ENCODE measurements at regions not wholly inside any gene's neighbourhood (a gene's known extent, or its start where the extent isn't known, plus 50 kb on each side); places are given as distances from the start of the nearest gene placed in this dataset.

GRCh38 chr13:50195045-50195444 is 179.8 kb downstream of the KCNRG start:
- no peak for DNase-seq (ENCODE audit: low read depth)

GRCh38 chr13:50196118-50196517 is 180.9 kb downstream of the KCNRG start:
- no peak for DNase-seq (ENCODE audit: low read depth)

- DNase-seq (ENCODE audit: low read depth): no peak
These were observed 182.5 kb downstream of the KCNRG start for GRCh38 chr13:50197705-50198104.

GRCh38 chr13:50198508-50198907 is 183.3 kb downstream of the KCNRG start:
- DNase-seq (ENCODE audit: low read depth): no peak

GRCh38 chr13:50200569-50200968 is 185.3 kb downstream of the KCNRG start:
- no peak for DNase-seq (ENCODE audit: low read depth)

DNA sequence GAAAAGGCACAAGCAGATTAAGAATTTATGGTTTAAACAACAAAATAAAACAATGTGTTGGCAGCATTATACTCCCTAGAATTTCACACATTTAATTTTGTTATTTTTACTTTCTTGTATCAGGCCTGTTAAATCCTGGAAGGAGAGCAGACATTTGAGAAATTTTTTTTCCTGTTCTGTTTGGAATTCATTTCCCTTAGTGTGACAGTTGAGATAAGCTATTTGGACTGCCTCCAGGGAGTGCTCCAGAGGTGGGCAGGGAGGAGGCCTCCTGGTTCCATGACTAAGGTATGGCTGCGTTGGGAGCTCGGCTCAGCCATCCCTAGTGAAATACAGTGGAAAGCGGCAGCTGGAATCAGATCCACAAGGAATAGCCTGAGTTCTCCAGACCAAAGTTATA is 185.7 kb downstream of the KCNRG start:
- DNase-seq (ENCODE audit: low read depth): no peak

GRCh38 chr13:50202485-50202884 is 187.2 kb downstream of the KCNRG start:
- DNase-seq (ENCODE audit: low read depth): no peak

DNA sequence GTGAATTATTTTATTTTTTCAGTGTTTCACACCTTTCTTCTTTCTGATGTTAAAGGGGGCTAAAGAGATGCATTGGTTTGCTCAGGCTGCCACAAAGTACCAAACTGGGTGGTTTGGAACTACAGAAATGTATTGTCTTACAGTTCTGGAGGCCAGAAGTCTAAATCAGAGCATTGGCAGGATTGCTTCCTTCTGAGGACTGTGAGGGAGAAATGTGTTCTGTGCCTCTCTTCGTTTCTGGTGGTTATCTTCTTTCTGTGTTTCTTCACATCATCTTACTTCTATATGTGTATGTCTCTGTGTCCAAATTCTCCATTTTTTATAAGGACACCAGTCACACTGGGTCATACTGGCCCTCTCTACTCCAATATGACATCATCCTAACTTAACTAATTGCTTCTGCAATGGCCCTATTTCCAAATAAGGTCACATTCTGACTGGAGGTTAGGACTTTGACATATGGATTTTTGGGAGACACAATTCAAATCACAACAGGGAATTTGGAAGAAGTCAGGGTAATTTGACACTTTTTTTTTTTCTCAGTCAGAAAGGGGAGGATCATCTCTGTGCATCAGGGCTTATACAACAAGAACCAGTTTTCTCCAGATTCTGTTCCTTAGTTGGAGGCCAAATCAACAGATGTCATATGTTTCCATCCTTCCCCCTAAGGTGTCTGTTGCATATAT is 188.2 kb downstream of the KCNRG start:
- no peak for DNase-seq (ENCODE audit: low read depth)

DNA sequence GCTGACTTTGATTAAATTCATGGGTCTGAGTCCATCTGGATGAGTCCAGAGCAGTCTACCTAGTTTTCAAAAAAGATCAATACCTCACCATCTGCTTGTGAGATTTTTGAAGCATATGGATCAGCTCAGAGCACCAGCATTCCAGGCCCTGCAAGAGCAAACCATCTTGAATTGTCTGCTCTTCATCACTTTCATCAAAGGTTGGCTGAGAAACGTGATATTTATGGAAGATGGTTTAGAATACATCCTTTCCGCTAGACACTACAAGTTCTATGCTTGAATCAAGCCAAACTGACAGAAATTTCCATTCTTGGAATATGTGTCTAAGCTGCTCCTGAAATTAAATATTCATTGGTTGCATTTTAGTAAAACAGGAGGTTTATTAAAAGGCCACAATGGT is 190.3 kb downstream of the KCNRG start:
- no peak for DNase-seq (ENCODE audit: low read depth)

- no peak for DNase-seq (ENCODE audit: low read depth)
These were observed 193.6 kb downstream of the KCNRG start for GRCh38 chr13:50208826-50209335.

- no peak for DNase-seq (ENCODE audit: low read depth)
These were observed 194.4 kb downstream of the KCNRG start for GRCh38 chr13:50209631-50210030.

DNA sequence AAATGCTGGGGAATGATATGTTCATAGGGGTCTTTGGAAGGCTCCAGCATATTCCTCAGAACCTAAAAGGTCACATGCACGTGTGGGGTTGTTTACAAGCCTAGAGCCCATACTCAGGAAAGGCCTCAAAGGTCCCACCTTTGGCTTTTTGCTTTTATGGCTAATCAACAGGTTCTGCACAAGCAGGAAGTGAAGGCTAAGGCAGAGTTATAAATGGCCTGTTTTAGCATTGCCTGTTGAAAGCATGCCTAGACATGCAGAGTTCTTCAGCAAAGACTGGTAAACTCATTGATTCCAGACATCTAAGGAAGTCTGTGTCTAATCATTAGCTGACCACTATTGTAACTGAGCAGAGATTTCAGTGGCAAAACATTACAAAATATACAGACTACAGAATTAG is 198.3 kb downstream of the KCNRG start:
- no peak for DNase-seq (ENCODE audit: low read depth)

DNA sequence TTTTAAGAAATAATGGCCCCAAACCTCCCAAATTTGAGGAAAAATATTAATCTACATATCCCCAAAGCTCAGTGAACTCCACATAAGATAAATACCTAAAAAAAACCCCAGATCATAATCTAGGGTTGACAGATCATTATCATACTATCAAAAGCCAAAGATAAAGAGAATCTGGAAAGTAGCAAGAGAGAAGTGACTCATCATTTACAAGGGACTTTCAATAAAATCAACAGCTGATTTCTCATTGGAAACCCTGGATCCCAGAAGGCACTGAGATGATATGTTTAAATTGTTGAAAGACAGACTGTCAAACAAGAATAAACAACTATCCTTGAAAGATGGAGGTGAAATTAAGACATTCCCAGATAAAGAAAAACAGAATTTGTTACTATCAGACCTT is 199.3 kb downstream of the KCNRG start:
- no peak for DNase-seq (ENCODE audit: low read depth)

- no peak for DNase-seq (ENCODE audit: low read depth)
These were observed 200.2 kb downstream of the KCNRG start for GRCh38 chr13:50215399-50215798.

- no peak for DNase-seq (ENCODE audit: low read depth)
These were observed 204.5 kb downstream of the KCNRG start for GRCh38 chr13:50219743-50220142.

DNA sequence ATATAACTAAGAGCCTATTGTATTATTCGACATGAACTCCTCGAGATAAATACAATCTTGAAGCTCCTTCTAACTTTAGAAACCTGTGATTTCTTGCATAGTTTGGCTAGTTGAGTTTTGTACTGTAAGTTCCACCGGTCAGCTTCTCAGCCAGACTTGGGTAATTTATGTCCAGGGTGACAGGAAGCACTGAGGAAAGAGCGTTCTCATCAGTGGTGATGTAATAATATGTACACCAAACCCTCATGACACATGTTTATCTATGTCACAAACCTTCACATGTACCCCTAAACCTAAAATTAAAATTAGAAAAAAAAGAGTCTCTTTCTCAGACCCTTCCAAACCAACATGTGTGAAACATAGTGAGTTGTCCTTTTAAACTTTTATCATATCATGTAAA is 205.7 kb downstream of the KCNRG start:
- DNase-seq (ENCODE audit: low read depth): no peak

GRCh38 chr13:50222569-50223332 is 207.5 kb downstream of the KCNRG start:
- no peak for DNase-seq (ENCODE audit: low read depth)

DNA sequence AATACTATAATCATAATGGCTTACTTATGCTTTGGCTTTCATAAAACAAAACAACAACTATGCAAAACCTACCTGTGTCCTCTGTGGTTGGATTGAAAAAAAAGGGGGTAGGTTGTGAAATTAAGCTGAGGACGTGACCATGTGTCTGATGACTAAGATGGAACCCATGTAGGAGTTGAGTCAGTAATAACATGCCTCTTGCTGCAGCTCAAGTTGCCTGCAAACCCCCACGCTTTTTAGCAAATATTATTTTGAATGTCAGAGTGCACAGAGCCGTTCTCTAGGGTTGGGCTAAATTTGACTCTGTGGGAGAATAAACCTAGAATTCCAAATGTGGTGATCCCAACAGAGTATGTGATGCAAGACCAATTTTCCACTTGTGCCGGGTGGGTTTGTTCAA is 209.3 kb downstream of the KCNRG start:
- DNase-seq (ENCODE audit: low read depth): no peak

DNA sequence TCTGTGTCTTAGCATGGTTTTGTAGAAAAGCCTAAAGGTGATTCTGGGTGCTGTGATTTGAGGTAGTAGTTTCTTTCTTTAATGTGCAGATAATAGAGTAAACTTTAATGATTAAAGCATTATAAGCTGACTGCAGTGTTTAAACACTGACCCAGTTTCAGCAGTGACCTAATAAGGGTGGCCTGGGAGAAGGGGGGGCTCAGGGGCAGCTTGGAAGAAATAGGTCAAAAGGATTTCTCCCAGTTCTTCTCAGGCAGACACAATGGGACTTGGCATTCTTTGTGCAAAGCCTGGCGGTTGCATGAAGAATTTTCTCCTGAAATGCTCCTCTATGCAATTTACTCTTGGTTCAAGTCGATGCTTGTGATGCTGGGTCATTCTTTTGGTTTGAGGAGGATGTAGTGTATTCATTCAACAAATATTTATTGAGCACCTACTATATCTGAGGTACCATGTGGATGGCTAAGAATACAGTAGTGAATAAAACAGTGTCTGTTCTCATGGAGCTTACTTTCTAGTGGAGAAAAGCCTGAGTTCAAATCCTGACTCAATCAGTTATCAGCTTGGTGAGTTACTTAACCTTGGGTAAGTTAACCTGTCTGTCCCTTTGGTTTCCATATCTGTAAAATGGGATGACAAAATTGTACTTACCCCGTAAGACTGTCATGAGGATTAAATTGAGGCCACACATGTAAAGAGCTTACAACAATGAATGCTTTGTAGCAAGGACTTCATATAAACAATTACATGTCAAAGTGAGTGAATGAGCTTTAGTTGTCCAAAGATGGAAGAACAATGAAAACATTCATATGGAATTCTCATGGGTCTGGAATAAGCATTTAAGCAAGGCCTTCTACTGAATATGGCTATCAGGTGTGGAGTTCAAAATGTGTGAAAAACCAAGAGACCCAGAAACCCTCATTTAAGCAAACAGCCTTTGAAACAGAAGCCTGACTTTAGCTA is 210.2 kb downstream of the KCNRG start:
- no peak for DNase-seq (ENCODE audit: low read depth)

DNA sequence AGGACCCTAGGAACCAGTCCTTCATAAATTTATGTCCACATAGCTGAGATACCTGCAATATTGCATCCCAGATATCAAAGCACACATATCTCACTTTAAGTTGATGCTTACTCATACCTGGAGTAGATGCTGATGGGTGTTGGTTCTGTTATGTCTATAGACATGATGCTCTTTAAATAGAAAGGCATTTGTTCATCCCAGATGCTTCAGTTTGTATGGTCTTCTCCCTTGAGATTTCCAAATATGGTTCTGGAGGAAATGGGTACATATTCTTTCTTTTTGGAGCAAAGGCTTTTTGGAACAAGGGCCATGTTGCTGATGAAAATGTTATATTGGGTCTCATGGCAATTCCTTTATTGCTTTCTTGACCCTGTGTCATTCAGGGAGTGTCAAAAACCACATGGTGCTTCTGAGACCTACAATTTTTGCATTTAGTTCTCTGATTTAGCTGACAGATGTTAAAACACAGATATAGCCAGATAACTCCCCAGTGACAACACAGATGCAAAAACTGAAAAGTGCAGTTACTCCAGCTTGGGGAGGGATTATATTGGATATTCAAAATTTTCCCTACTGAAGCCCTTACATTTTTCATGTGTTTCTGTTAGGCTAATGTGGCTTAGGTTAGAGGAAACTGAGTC is 211.4 kb downstream of the KCNRG start:
- no peak for DNase-seq (ENCODE audit: low read depth)

DNA sequence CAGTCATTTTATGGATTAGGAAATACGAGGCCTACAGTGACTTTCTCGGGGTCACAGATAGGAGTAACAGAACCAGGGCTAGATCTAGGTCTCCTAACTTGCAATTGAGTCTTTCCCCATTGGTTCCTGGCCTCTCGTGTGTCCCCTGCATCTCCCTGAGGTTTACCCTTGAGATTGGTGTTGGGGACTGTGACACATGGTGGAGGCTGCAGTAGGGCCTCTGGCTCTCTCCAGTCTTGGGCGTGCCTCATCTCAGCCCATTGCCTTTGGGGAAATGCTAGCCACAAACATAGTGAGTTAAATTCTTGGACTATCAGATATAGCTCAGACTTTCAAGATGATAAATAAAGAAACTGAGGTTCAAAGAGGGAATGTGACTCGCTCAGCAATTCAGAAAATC is 212.1 kb downstream of the KCNRG start:
- DNase-seq (ENCODE audit: low read depth): no peak

DNA sequence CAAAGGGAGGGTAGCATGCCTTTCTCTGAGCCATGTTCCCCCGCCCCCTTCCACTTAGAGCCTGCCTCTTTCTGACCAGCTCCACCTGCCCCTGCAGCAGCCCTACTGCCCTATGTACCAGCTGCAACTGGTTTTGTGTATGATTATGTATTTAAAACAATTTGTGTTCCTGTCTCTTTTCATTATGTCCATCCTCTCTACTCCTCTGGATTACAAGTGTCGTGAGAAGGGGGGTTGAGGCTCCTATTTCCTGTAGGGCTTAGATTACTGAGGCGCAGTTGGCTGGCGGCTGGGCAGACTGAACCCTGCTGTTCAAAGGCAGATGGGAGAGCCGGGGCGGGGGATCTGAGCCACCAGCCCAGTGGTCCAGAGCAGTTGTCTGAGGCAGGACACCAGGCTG is 213.3 kb downstream of the KCNRG start:
- DNase-seq (ENCODE audit: low read depth): no peak

All from T-helper 22 cell (primary cell).